Activated T-cell treated with anti-CD3 and anti-CD28 coated beads, Interleukin-2, amount 50 U/mL, for 72 hours (primary cell): ENCODE measurements at regions not wholly inside any gene's neighbourhood (a gene's known extent, or its start where the extent isn't known, plus 50 kb on each side); places are given as distances from the start of the nearest gene placed in this dataset.
A peak's percentile ranks its signal among the peaks of the same experiment; 100 is the strongest.

ENCODE experiments used
- ATAC-seq, 2 donors: fragments of 150-1000 bp; cut with Tn5 transposase; replicated peaks in 1 of 2; 2 replicates each; pipeline ENCODE4 v1.10.0; 2021; ENCODE audit warnings: moderate library complexity in 2 of 2, mild to moderate bottlenecking in 1 of 2
- DNase-seq, 2 donors: peaks; one replicate each; pipeline ENCODE4 v3.0.0; 2021 to 2022; ENCODE audit warnings: mixed read lengths in 1 of 2
- H3K27ac Mint-ChIP-seq: one replicate; pipeline ENCODE4 v1.8.0; 2022; ENCODE audit warnings: mild to moderate bottlenecking, moderate library complexity, mixed read lengths
- H3K27me3 Mint-ChIP-seq: one replicate; pipeline ENCODE4 v1.8.0; 2022; ENCODE audit warnings: low read depth, mixed read lengths
- H3K36me3 Mint-ChIP-seq, 2 donors: one replicate each; pipeline ENCODE4 v1.8.0; 2022; ENCODE audit warnings: mixed read lengths in 2 of 2, mild to moderate bottlenecking in 1 of 2; ENCODE audit not compliant: insufficient read depth in 2 of 2
- H3K4me1 Mint-ChIP-seq: one replicate; pipeline ENCODE4 v1.8.0; 2022; ENCODE audit warnings: low read depth, mixed read lengths
- H3K4me3 Mint-ChIP-seq, 2 donors: one replicate each; pipeline ENCODE4 v1.8.0; 2022; ENCODE audit warnings: mild to moderate bottlenecking in 2 of 2, mixed read lengths in 2 of 2, moderate library complexity in 2 of 2
- H3K9me3 Mint-ChIP-seq, 2 donors: one replicate each; pipeline ENCODE4 v1.8.0; 2022; ENCODE audit warnings: mixed read lengths in 2 of 2

DNA sequence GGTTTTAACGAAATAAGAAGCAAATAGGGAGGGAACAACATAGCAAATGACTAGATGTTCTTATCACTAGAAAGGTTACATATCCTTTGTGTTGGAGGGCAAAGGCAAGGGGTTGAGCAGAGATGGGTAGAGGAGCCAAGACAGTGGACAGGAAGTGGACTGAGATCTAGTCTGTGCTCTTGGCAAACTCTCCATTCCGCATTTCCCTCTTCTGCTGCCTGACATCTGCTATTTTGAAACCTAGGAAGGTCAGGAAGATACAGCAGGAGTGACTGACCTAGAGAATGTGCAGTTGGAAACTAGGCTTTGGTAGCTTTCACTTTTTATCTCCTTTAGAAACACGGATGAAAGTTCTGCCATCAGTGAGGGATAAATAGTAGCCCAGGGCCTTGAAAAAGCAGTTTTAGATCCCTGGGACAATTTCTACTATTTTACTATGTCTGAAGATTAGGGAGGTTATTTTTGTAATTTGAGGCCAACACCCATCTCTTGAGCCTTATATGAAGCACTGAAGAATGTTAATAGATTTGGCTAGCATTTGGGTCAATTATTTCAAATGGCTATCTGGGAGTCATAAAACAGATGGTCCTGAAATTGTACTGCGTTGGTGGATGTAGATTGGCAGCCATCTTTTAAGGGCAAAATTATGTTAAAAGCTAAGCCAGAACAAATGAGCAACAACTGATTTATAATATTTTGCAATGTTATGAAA is 410.3 kb downstream of the PCNX1 start:
- Mint-ChIP-seq H3K9me3 (peaks cover 3% of the 10 kb centered on the region in 2 donors), H3K4me3 (no peak overlapping the region), H3K4me1 (peaks cover 16% of the 10 kb centered on the region), H3K36me3 (peaks cover 4% of the 10 kb centered on the region in 2 donors), H3K27me3 (peaks cover 7% of the 10 kb centered on the region), H3K27ac (no peak overlapping the region)
- DNase-seq (no peak), ATAC-seq (no peak)

GRCh38 chr14:71318097-71318459 is 410.8 kb downstream of the PCNX1 start:
- H3K4me3 Mint-ChIP-seq = no peak overlapping the region
- H3K9me3 Mint-ChIP-seq = peaks cover 3% of the 10 kb centered on the region in 2 donors
- ATAC-seq = no peak
- peaks cover 7% of the 10 kb centered on the region for H3K27me3 Mint-ChIP-seq
- peaks cover 21% of the 10 kb centered on the region for H3K4me1 Mint-ChIP-seq
- no peak overlapping the region for H3K27ac Mint-ChIP-seq
- H3K36me3 Mint-ChIP-seq = peaks cover 5 to 6% of the 10 kb centered on the region in 2 donors
- no peak for DNase-seq

GRCh38 chr14:71319666-71320065 is 412.4 kb downstream of the PCNX1 start:
- DNase-seq (no peak), ATAC-seq (no peak)
- Mint-ChIP-seq H3K9me3 (no peaks in the 10 kb centered on the region), H3K4me1 (peaks cover 35% of the 10 kb centered on the region), H3K36me3 (peaks cover 2 to 5% of the 10 kb centered on the region in 2 donors), H3K27me3 (no peaks in the 10 kb centered on the region), H3K27ac (peak overlapping the region; percentile 21), H3K4me3 (peak overlapping the region; percentile 88 to 96)

GRCh38 chr14:71320107-71320733 is 413.0 kb downstream of the PCNX1 start, which contains the start of gene SIPA1L1:
Gene SIPA1L1, plus strand, starts transcription at chr14:71320476.
- peaks cover 40% of the 10 kb centered on the region for H3K4me1 Mint-ChIP-seq
- H3K9me3 Mint-ChIP-seq = no peaks in the 10 kb centered on the region
- peak; percentile 98 for DNase-seq
- H3K27ac Mint-ChIP-seq = peak within 1 kb of the TSS; percentile 75
- no peaks in the 10 kb centered on the region for H3K27me3 Mint-ChIP-seq
- H3K4me3 Mint-ChIP-seq = peak within 1 kb of the TSS; percentile 88 to 96
- peaks cover 2 to 5% of the 10 kb centered on the region in 2 donors for H3K36me3 Mint-ChIP-seq
- ATAC-seq = peak; percentile 83

DNA sequence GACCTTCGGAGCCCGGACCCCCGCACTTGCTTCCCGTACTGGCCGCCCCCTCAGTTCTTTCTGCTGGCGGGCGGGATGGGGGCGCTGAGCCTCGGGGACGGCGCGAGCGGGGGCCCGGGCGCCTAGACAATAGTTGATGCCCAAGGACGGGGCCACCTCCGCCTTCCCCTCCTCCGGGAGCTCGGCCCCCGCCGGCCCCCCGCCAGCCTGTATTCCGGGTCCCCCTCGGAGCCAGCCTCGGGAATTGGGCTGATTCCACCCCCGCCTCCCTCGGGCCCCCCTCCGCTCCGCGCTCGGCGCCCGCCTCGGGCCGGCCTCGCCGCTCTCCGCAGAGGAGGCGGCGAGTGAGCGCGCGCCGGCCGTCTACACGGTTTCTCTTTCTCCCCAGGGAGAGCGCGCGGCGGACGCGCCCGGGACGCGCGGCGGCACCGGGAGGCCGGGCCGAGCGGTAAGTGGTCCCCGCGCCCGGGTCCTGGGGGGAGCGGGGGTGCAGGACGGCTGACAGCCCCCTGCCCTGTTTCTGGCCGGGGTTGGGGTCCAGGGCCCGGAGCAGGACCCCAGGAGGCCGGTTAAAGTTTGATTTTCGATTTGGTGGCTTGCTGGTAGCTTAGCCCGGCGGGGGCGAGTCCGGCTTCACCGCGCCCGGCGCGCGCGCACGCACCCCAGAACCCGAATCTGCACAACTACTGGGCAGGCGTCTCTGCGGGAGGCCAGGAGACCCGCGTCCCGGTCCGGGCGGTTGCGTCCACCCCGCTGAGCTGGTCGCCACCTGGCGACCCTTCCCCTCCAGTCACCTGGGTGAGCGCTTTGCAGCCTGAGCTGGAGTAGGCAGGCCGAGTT is 413.7 kb downstream of the PCNX1 start:
- Mint-ChIP-seq H3K4me1 (peaks cover 47% of the 10 kb centered on the region), H3K27me3 (no peaks in the 10 kb centered on the region), H3K9me3 (no peaks in the 10 kb centered on the region), H3K36me3 (peaks cover 2 to 5% of the 10 kb centered on the region in 2 donors), H3K27ac (peak overlapping the region; percentile 75), H3K4me3 (peak overlapping the region; percentile 88 to 96)
- peak; percentile 72 to 79 for DNase-seq
- peak; percentile 55 to 56 for ATAC-seq

DNA sequence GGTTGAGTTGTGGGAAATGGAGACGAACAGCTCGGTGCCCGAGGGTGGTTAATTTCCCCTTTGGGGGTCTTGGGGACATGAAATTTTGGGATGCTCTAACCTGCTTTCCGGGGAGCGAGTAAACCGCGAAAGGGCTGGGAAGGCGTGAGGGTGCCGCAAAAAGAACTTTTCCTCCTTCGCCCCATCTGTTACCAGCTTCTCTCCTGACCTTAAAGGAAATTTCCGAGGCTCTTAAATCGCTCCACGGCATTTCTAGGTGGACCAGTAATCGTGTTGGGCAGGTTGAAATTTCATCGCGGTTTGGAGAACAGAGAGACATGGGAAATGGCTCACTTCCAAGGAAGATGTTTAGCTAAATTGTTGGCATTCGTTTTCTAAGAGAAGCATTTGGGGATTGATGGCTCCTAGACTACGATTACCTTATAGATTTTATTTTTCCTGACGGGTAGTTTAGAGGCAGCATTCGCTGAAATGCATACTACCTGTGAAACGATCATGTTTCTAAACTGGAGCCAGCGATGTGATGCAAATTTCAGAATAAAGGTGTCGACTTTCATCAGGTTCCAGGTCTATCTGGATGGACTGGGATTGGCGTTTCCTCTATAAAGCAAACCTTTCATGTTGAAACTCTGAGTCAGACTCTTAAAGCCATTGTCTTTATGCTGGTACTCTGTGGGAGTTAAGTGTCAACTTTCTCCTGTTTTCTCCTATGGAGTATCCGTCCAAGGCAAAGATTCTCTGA is 414.5 kb downstream of the PCNX1 start:
- H3K9me3 Mint-ChIP-seq = no peaks in the 10 kb centered on the region
- ATAC-seq (no peak), DNase-seq (no peak)
- peak overlapping the region; percentile 88 to 96 for H3K4me3 Mint-ChIP-seq
- peak overlapping the region; percentile 75 for H3K27ac Mint-ChIP-seq
- no peaks in the 10 kb centered on the region for H3K27me3 Mint-ChIP-seq
- peaks cover 2 to 5% of the 10 kb centered on the region in 2 donors for H3K36me3 Mint-ChIP-seq
- H3K4me1 Mint-ChIP-seq = peaks cover 53% of the 10 kb centered on the region

DNA sequence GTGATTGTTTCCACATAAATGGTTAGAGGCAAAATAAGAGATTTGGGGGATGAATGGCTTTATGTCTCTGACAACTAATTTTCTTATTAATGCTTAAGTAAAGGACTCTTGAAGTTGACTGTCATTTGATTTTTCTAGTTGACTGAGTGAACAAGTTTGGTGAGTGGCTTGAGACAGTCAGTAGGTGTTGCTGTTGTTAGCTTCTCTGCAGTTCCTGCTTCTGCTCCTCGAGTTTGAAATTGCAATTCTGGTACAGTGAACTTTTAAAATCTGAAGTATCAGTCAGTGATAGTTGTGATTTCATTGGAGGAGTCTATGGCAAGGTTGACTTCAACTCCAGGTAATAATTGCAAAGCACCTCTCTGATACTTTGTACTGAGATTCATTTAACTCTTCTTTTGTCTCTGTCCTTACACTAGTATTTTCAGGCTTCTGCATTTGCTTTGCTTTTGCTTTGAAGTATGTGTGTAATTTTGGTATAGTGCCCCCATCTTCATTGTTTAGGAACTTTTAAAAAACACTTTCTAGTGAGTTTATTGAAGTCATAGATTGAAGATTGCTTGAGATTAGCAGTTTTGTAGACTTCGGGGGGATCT is 415.5 kb downstream of the PCNX1 start:
- ATAC-seq (no peak), DNase-seq (peak in 1 of 2 donors; percentile 18)
- H3K36me3 Mint-ChIP-seq = peaks cover 2 to 5% of the 10 kb centered on the region in 2 donors
- H3K27ac Mint-ChIP-seq = peak overlapping the region; percentile 90
- H3K9me3 Mint-ChIP-seq = no peaks in the 10 kb centered on the region
- H3K27me3 Mint-ChIP-seq = no peaks in the 10 kb centered on the region
- H3K4me1 Mint-ChIP-seq = peaks cover 60% of the 10 kb centered on the region
- H3K4me3 Mint-ChIP-seq = peak overlapping the region; percentile 88 to 96

GRCh38 chr14:71324767-71325272 is 417.6 kb downstream of the PCNX1 start:
- Mint-ChIP-seq H3K4me3 (peak overlapping the region; percentile 74 to 84), H3K36me3 (peaks cover 2 to 5% of the 10 kb centered on the region in 2 donors), H3K27me3 (no peaks in the 10 kb centered on the region), H3K4me1 (peaks cover 66% of the 10 kb centered on the region), H3K27ac (peak overlapping the region; percentile 71), H3K9me3 (no peaks in the 10 kb centered on the region)
- ATAC-seq = peak; percentile 30 to 32
- peak; percentile 65 to 71 for DNase-seq

DNA sequence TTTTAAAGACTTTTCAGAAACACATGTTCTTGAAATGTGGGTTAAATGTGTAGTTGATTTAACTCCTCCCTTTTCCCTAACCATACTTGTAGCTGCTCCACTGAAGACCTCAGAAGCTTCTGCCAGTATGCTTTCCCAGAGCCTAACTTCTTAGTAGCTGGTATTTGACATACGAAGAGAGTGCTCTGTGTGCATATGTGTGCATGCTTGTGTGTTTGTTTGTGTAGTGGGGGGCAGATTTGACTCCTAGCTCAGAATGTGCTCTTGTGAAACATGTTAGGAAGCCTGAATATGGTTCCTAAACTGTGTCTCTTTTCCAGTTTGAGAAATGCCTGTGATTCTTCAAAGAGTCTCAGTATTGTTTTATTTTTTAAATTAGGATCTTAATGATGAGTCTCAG is 420.4 kb downstream of the PCNX1 start:
- H3K27me3 Mint-ChIP-seq = no peaks in the 10 kb centered on the region
- H3K9me3 Mint-ChIP-seq = no peaks in the 10 kb centered on the region
- peak overlapping the region; percentile 41 for H3K27ac Mint-ChIP-seq
- peaks cover 83% of the 10 kb centered on the region for H3K4me1 Mint-ChIP-seq
- peak overlapping the region in 1 of 2 donors; percentile 48 for H3K4me3 Mint-ChIP-seq
- DNase-seq = no peak
- H3K36me3 Mint-ChIP-seq = peaks cover 2 to 3% of the 10 kb centered on the region in 2 donors
- no peak for ATAC-seq

DNA sequence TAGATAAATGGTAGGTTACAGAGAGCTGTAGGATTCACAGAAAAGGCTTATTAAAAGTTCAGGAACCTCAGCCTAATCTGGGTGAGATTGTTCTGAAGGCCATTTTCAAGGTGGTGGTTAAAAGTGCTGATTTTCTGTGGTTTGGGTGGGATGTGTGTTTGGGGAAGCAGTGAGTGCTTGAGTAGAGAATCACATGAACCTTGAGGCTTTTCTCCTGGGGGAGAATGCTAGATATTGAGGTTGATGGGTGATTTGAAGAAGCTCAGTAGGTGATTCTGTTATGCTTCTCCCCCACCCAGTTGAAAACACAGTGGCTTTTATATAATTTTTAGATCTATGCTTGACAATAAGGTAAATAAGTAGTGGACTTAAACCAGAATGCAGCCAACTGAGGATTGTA is 420.9 kb downstream of the PCNX1 start:
- no peak for DNase-seq

GRCh38 chr14:71328954-71329353 is 421.7 kb downstream of the PCNX1 start:
- H3K36me3 Mint-ChIP-seq = peaks cover 5% of the 10 kb centered on the region in 2 donors
- peaks cover 4 to 5% of the 10 kb centered on the region in 2 donors for H3K9me3 Mint-ChIP-seq
- DNase-seq (no peak), ATAC-seq (no peak)
- no peak overlapping the region for H3K27ac Mint-ChIP-seq
- H3K27me3 Mint-ChIP-seq = no peaks in the 10 kb centered on the region
- H3K4me1 Mint-ChIP-seq = peaks cover 85% of the 10 kb centered on the region
- no peak overlapping the region for H3K4me3 Mint-ChIP-seq

More for the DNA sequence above, 420.9 kb downstream of the PCNX1 start:
- Mint-ChIP-seq H3K9me3 (no peaks in the 10 kb centered on the region), H3K4me3 (peak overlapping the region in 1 of 2 donors; percentile 48), H3K4me1 (peaks cover 83% of the 10 kb centered on the region), H3K27ac (peak overlapping the region; percentile 41), H3K36me3 (peaks cover 0 to under 1% of the 10 kb centered on the region in 2 donors), H3K27me3 (no peaks in the 10 kb centered on the region)
- ATAC-seq = no peak

GRCh38 chr14:71331403-71331802 is 424.1 kb downstream of the PCNX1 start:
- Mint-ChIP-seq H3K4me1 (peaks cover 69% of the 10 kb centered on the region), H3K36me3 (peaks cover 5% of the 10 kb centered on the region in 2 donors), H3K27ac (peak overlapping the region; percentile 89), H3K9me3 (peaks cover 4 to 5% of the 10 kb centered on the region in 2 donors), H3K27me3 (no peaks in the 10 kb centered on the region), H3K4me3 (peak overlapping the region in 1 of 2 donors; percentile 82)
- DNase-seq (no peak), ATAC-seq (peak in 1 of 2 donors; percentile 29)
